ENCODE measurements at regions not wholly inside any gene's neighbourhood (a gene's known extent, or its start where the extent isn't known, plus 50 kb on each side); places are given as distances from the start of the nearest gene placed in this dataset.
"Not testable (repeated sequence)": the region's sequence is repeated elsewhere in the genome, so short reads cannot be mapped to it uniquely, and the experiment has no call there.

DNA sequence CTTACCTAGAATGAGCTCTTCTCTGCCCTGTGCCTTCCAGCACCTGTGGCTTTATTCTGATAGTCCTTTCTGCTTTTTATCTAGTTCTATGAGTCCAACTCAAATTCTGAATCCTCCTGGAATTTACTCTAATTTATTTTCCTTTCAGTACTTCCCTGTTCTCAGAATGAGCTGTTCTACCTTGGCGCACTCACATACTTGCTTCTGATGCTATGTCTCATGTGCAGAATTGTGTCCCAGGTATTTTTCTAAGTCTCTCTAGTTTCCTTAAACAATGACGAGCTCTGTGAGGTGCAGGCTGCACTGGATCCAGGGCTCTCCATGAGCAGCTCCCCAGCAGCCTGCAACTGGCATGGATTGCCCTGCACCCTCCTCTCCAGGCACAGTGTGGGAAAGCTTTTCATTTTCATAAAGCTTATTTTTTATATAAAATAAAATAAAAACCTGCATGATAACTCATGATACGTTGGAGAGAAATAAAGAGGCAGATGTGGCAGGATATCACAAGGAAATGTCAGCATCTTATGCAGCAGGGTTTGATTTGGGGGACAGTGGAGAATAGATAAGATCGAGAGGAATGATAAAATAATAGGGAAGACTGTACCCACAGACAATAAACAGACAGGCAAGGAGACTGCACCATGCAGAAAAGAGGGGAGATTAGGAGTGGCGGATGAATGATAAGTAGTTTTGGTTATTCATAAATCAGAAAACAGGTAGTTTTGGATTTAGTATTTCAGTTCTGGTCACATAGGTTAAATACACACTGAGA is 258.2 kb upstream of the POM121L12 start:
- DNase-seq: no peak

DNA sequence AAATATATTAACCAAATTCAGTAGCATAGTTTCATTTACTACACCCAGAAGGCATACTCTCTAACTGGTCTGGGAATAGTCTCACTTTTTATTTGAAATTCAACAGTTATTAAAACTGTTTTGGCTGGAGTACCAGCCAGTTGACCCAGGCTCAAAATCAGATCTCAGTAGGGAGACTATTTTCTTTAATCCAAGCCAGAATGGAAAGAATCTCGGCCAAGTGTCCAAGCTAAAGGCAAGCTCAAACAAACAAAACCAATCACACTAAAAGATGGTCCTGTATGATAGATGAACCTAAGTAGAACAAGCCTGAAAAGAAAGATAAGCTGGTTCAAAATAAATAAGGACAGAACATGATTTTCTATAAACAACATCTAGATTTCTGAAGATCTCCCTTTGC is 259.6 kb upstream of the POM121L12 start:
- DNase-seq: no peak

- DNase-seq: no peak
Observed at GRCh38 chr7:52771177-52771576, 264.3 kb upstream of the POM121L12 start.

GRCh38 chr7:52764492-52765169 is 270.8 kb upstream of the POM121L12 start:
- no peak for DNase-seq

- no peak for DNase-seq
Observed at GRCh38 chr7:52758356-52758755, 277.1 kb upstream of the POM121L12 start.

- DNase-seq: no peak
Observed at GRCh38 chr7:52753855-52754254, 281.6 kb upstream of the POM121L12 start.

DNA sequence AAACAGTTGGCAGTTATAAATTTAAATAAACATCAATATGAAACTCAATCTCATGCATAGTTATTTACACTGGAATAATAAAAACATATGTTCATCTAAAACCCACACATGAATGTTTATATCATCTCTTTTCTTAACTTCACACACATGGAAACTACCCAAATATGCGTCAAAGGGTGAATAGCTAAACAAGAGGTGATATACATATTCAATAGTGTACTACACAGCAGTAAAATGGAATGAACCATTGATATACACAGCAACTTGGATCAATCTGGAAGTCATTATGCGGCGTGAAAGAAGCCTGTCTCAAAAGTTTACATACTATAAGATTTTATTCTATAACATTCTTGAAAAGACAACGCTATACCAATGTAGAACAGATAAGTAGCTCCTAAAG is 282.5 kb upstream of the POM121L12 start:
- no peak for DNase-seq

DNA sequence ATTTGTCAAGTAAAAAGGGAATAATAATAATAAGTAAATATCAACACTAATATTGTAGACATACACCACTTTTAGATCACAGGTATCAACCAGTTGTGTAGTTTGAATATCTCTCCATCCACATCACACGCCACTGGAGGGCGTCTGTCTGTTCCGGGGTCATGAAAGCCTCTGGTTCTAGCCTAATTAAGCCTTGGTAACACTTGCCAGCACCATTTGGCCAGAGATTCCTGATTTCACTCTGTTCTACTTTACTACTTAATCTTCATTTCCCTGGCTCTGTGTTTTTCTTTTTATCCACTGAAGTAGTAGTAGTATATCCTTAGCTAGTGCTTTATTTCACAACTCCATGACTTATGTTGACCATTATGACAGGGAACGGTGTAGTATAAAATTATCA is 285.6 kb upstream of the POM121L12 start:
- DNase-seq: no peak

GRCh38 chr7:52747817-52748216 is 287.6 kb upstream of the POM121L12 start:
- DNase-seq: no peak

DNA sequence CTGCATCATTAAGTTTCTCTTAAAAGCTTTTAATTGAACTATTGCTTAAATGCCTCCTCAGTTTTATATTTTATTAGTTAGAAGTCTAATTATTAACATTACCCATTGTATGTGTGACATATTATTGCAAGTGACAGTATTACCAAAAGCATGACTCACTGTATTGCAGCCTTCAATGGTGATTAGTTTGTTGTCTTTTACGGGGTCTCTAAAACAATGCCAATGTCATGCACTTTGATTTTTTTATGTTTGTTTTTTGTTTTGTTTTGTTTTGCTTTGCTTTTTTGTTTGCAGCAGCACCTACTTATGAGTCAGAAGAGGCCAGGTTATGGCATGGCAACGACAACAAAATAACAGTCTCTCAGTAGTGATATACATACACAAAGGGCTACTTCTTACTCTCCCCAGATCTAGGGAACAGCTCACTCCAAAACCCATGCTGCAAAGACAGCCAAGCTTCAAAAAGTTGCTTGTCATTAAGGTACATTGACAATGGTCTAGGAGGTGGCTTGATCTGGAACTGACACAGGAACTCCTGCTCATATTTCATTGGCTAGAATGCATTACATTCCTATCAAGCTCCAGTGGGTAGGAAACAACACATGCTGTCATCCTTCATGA is 293.7 kb upstream of the POM121L12 start:
- no peak for DNase-seq

GRCh38 chr7:52735656-52736055 is 299.8 kb upstream of the POM121L12 start:
- DNase-seq: no peak

DNA sequence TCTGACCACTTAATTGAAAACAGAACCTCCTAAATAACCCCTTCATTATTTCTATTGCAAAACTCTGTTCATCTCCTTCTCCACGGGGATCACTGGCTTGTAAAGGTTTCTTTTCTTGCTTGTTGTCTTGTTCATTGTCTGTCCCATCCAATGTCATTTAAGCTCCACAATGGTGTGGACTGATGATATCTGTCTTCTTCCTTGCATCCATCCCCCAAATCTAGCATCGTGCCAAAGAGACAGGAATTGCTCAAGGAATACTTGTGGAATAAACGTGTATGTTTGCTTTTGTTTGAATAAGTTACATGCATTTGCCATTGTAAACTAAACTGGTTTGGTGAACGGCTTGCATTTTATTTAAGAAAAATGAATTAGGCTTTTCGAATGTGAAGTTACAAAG is 306.8 kb upstream of the POM121L12 start:
- not testable (repeated sequence) for DNase-seq

DNA sequence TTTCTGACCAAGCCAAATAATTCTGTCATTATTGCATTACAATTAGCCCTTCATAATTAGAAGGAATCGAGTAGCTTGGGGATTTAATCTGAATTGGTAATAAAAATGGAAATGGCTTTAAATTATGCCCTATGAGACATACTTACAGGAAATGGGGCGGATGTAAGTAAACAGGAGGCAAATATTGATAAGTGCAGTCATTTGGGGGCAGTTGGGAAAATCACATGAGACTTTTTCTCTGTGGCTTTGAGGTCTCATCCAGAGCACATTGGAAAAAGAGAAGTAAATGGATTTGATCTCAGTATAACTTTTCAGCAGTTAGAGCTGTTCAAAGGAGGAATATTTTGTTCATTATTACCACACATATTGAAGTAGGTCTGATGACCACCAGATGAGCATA is 307.8 kb upstream of the POM121L12 start:
- DNase-seq: no peak

GRCh38 chr7:52726986-52727385 is 308.4 kb upstream of the POM121L12 start:
- no peak for DNase-seq

GRCh38 chr7:52726493-52726892 is 308.9 kb upstream of the POM121L12 start:
- no peak for DNase-seq

DNA sequence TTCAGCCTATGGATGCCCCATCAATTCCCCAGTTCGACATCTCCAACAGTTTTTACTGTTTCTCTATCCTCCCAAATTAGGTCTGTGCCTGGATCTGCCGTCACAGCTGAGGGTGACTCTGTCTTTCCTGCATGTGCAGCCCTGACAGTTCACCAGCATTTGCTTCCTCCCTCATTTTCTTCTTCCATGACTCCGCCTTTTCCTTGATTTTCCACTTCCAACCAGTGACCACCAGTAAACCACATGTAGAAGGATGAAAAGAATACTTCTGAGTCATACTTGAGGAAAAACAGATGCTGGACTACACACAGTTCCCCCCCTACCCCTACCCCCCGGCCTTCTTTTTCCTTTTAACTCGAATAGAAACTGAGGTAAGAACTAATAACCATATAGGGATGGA is 311.8 kb upstream of the POM121L12 start:
- no peak for DNase-seq

- DNase-seq: no peak
Observed at GRCh38 chr7:52720856-52721255, 314.6 kb upstream of the POM121L12 start.

- DNase-seq: no peak
Observed at GRCh38 chr7:52719677-52720076, 315.8 kb upstream of the POM121L12 start.

DNA sequence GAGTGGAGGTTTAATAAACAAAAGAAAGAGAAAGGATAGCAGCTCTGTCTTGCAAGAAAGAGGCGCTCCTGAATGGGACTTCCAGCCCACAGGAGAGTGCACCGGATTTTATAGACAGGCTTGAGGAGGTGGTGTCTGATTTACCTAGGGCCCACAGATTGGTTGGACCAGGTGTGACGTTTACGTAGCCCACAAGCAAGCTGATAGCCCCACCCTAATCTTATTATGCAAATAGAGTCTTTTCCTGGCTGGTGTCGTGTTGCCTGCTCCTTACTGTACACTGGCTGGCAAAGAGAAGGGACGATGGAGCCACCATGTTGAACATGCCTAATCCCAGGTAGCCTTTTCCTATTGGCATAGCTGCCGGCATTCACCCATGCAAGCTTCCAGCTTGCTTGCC is 319.7 kb upstream of the POM121L12 start:
- DNase-seq: no peak

- DNase-seq: no peak
Observed at GRCh38 chr7:52712938-52713337, 322.5 kb upstream of the POM121L12 start.

DNA sequence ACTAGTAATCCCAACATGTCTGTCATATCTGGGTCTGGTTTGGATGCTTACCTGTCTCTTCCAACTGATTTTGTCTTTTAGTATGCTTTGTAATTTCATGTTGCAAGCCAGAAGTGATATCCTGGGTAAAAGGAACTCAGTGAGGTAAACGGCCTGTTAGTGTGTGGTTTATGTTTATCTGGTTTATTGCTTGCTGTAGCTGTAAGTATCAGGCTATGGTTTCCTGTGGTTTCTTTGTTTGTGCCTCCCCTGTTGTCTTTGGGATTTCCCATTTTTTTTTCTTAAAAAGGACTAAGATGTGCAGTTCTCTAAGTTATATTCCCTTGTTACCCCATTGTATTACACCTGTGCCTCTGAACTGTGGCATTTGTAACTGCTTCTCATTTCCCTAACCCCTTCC is 323.5 kb upstream of the POM121L12 start:
- no peak for DNase-seq

GRCh38 chr7:52708846-52709245 is 326.6 kb upstream of the POM121L12 start:
- DNase-seq: no peak

DNA sequence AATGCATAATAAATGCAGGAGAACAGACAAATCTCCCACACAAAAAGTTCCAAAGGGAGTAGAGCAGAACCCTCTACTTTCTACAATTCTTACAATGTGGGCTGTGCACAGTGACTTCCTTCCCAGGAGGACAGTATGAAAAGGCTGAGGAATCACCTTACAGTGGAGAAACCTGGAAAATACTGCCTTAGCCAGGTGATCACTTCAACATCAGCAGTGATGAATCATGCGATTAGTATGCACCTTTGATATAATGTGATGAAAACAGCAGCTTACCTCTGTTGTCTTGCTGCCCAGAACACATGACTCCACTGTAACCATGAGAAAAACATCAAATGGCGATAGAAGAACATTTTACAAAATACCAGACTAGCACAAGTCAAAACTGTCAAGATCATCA is 329.7 kb upstream of the POM121L12 start:
- no peak for DNase-seq
